NCI-H2171 treated with DMSO at 0.1 percent for 48 hours (cell line): ENCODE measurements at regions not wholly inside any gene's neighbourhood (a gene's known extent, or its start where the extent isn't known, plus 50 kb on each side); places are given as distances from the start of the nearest gene placed in this dataset.

Experiments
- DNase-seq: peaks from one replicate; lab custom pipeline; 2025; lab: John Stamatoyannopoulos, UW

DNA sequence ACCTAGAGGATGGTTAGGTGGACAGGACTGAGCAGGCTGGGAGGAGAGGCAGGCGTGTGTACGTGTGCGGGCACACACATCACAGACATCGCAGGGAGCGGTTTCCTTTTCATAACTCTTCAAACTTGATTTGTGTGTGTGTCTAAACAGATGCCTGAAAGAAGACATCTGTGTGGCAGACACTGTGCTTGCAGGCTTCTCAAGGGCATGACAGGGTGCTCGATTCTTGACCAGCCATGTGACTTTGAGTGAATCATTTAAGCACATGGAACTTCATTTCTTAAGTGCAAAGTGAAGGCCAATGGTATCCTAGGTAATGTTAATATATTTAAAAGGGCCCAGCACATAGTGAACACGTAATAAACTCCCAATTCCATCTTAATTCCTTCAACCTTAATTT, 186.5 kb downstream of the SCP2D1 start:
- no peak for DNase-seq

GRCh38 chr20:19001177-19001576, 187.6 kb downstream of the SCP2D1 start:
- DNase-seq = no peak

GRCh38 chr20:19003366-19004336, 190.1 kb downstream of the SCP2D1 start:
- no peak for DNase-seq

DNA sequence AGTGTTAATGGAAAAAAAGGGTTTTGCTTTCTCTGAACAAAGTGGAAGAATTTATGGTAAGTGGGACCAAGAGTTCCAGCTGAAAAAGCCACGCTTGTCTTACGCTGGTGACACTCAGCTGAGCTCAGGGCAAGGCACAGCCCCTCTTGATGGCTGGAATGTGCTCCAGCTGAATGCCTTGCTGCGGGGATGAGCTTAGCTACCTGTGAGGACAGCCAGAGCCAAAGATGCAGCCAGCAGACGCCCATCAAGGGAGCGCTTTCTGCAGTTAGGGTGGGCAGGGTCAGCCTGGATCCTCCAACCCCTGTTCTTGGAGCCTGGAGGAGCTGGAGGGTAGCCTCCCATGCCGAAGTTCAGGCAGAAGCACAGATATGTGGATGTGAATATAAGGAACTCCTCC, 191.4 kb downstream of the SCP2D1 start:
- DNase-seq = no peak

- DNase-seq = no peak
These were observed 194.9 kb downstream of the SCP2D1 start for GRCh38 chr20:19008497-19008896.

GRCh38 chr20:19009081-19009688, 195.6 kb downstream of the SCP2D1 start:
- DNase-seq = no peak

DNA sequence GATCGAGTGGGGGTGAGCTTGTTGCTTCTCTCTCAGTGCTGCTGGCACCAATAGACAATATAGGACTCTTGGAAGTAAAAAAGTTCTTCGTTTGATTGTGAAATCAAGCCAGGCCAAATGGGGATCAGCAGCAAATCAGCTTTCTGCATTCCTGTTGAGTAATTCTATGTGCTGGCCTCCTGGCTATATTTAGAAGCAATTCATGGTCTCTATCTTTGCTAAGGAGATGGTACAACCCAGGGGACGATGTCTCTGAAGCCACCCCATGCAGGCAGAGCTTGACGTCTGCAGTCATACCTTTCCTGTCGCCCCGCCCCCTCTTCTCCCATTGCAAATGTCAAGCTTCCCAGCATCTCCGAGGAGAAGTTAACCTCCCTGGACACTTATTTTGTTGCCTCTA, 199.1 kb downstream of the SCP2D1 start:
- no peak for DNase-seq

GRCh38 chr20:19013907-19014306, 198.5 kb upstream of the SLC24A3 start:
- no peak for DNase-seq

DNA sequence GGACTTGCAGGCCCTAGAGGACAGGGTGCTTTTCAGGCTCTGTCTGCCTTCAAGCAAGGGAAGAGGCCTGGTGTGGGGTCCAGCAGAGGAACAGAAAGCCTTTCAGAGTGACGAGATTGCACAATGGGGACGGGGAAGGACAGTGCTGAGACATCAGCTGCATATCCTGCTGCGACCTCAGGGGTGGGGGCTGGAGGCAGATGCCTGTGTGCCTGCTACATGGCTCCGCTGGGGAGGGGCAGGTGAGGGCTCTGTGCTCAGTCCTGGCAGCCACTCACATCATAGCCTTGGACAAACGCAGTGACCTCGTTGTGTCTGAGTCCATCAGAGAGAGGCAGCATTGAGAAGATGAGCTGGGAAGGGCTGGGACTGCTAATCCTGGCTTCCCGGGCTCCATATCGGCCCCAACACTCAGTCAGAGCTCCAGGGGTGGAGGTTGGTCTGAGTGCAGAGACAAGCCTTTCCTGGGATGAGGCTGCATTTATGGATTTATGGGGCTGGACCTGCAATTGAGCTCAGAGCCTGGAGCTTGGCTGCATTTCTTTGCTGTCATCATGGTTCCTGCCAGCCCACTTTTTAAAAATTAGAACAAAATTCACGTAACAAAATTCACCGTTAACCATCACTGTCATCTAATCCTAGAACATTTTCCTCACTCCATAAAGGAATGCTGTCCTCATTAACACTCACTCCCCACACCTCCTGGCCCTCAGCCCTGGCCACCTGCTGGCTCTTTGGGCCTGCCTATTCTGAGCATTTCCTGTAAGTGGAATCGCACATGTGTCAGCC, 196.9 kb upstream of the SLC24A3 start:
- no peak for DNase-seq

DNA sequence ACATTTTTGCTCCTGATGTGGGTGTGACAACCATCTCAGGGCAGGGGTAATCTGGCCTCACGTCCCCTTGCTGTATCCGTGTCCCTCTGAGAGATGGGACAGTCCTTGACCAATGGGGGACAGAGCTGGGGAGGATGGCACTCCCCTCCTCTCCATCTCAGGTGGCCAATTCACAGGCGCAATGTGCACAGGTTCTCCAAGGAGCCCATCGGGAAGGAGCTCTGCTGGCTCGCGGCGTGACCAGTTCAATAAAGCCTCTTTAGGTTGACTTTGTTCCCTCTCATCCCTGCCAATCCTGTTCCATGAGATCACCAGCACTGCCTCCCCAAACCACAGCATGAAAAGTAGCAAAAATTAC, 196.3 kb upstream of the SLC24A3 start:
- DNase-seq = no peak

- no peak for DNase-seq
These were observed 195.2 kb upstream of the SLC24A3 start for GRCh38 chr20:19017104-19017690.

GRCh38 chr20:19018881-19019280, 193.6 kb upstream of the SLC24A3 start:
- DNase-seq = no peak

GRCh38 chr20:19019734-19020364, 192.6 kb upstream of the SLC24A3 start:
- DNase-seq = no peak

DNA sequence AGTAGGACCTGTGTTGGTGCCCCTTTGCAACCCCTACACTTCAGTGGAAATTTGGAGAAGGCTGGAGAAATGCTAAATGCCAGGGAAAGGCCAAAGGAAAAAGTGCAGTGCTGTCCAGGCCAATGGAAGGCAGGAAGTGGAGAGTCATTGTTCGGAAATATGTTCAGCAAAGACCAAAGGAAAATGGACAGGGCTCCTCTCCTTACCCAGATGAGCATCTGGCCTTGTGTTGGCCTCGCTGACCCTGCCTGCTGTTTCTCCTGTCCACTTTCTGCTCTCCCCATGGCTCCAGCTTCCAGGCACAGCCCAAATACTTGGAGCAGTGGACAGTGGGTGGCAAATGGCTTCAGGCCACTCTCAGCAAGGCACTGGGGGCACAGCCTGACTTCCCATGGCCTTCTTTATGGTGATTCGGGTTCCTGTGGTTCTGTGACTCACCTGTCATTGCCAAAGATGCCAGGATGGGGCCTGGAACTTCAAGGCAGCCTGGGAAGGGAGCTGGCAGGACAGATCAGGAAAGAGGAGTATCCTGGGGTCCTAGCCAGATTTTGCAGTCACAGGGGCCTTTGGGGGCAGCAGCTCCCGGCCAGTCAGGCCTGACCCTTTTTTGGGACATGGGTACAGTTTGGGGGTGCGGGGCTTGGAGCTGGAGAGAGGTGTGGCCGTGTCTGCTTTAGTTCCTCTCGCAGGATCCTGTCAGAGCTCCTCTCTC, 190.9 kb upstream of the SLC24A3 start:
- DNase-seq = no peak

- DNase-seq = no peak
These were observed 190.3 kb upstream of the SLC24A3 start for GRCh38 chr20:19022118-19022575.

DNA sequence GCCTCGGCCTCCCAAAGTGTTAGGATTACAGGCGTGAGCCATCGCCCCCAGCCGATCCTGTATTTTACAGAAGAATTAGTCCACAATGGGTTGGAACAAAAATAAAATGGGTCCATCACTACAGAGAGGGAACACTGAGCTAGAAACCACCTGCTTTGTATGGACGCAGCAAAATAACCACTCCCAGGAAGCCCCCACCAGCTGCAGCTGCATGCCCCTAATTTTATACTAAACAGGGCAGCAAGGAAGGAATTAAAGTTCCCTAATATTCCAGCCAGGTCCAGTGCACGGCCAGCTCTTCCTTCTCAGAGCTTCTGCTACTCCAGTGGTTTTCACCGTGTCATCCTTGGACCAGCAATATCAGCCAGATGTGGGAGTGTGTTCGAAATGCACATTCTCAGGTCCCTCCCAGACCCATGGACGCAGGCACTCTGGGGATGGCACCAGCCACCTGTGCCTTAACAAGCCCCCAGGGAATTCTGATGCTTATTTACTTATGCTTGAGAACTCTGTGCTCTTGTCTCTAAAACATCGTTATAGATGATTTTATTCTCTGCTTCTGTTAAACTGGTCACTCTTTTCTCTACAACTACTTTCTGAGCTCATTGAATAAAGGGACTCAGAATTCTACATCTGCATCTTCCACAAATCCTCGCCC, 189.5 kb upstream of the SLC24A3 start:
- DNase-seq = peak; percentile 21

- no peak for DNase-seq
These were observed 188.0 kb upstream of the SLC24A3 start for GRCh38 chr20:19024296-19025035.

DNA sequence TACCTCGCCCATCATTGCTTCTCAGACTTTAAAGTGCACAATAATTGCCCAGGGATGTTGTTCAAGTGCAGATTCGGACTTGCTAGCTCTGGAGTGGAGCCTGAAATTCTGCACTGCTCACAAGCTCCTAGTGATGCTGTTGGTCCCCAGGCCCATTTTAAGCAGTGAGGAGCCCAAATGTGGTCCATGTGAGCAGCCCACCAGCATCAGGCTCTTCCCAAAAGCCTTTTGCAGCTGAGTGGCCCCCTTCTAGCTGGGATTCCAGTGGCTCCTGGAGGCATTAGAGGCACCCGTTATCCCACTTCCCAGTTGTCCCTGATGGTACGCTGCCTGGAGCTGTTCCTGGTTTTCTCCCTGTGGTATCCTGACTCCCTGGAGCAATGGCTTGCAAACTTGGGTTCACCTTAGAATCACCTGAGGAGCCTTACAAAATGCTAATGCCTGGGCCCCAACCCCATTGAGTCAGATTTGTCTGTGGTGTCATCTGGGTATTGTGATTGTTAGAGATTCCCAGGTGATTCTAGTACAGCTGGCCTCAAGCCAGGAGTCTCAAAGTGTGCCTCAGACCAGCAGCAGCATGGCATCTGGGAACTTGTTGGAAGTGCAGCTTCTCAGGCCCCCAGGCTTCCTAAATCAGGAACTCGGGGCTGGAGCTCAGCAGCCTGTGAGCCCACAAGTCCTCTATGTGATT, 186.9 kb upstream of the SLC24A3 start:
- DNase-seq = peak; percentile 41
